Osteocyte (in vitro differentiated cells): ENCODE measurements at regions not wholly inside any gene's neighbourhood (a gene's known extent, or its start where the extent isn't known, plus 50 kb on each side); places are given as distances from the start of the nearest gene placed in this dataset.

Experiments used
- DNase-seq: peaks from one replicate; pipeline ENCODE4 v3.0.0; 2021; ENCODE audit warnings: mixed read lengths; ENCODE audit not compliant: unreplicated experiment; ENCODE audit errors: extremely low spot score
- H3K27ac Mint-ChIP-seq: one replicate; pipeline ENCODE4 v1.8.0; 2021; ENCODE audit warnings: mild to moderate bottlenecking, mixed read lengths; ENCODE audit not compliant: unreplicated experiment
- H3K27me3 Mint-ChIP-seq: one replicate; pipeline ENCODE4 v1.8.0; 2021; ENCODE audit warnings: mixed read lengths; ENCODE audit not compliant: unreplicated experiment
- H3K36me3 Mint-ChIP-seq: one replicate; pipeline ENCODE4 v1.8.0; 2021; ENCODE audit warnings: mixed read lengths; ENCODE audit not compliant: unreplicated experiment
- H3K4me1 Mint-ChIP-seq: one replicate; pipeline ENCODE4 v1.8.0; 2021; ENCODE audit warnings: mixed read lengths; ENCODE audit not compliant: unreplicated experiment
- H3K4me3 Mint-ChIP-seq: one replicate; pipeline ENCODE4 v1.8.0; 2021; ENCODE audit warnings: mild to moderate bottlenecking, moderate library complexity, mixed read lengths; ENCODE audit not compliant: unreplicated experiment
- H3K9me3 Mint-ChIP-seq: one replicate; pipeline ENCODE4 v1.8.0; 2021; ENCODE audit warnings: mixed read lengths; ENCODE audit not compliant: unreplicated experiment
- TF ChIP-seq, protein P1 (sequence below): fragments of 200-600 bp; sonication (generic); IDR thresholded peaks from 2 replicates; pipeline ENCODE4 v1.5.0; 2021; ENCODE audit warnings: antibody characterized with exemption, mild to moderate bottlenecking, moderate library complexity

- H3K9me3 Mint-ChIP-seq: no peaks in the 10 kb centered on the region
- no peak overlapping the region for H3K4me3 Mint-ChIP-seq
- TF ChIP-seq, protein P1, sequence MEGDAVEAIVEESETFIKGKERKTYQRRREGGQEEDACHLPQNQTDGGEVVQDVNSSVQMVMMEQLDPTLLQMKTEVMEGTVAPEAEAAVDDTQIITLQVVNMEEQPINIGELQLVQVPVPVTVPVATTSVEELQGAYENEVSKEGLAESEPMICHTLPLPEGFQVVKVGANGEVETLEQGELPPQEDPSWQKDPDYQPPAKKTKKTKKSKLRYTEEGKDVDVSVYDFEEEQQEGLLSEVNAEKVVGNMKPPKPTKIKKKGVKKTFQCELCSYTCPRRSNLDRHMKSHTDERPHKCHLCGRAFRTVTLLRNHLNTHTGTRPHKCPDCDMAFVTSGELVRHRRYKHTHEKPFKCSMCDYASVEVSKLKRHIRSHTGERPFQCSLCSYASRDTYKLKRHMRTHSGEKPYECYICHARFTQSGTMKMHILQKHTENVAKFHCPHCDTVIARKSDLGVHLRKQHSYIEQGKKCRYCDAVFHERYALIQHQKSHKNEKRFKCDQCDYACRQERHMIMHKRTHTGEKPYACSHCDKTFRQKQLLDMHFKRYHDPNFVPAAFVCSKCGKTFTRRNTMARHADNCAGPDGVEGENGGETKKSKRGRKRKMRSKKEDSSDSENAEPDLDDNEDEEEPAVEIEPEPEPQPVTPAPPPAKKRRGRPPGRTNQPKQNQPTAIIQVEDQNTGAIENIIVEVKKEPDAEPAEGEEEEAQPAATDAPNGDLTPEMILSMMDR: no peak
- no peaks in the 10 kb centered on the region for H3K27me3 Mint-ChIP-seq
- no peak overlapping the region for H3K27ac Mint-ChIP-seq
- H3K36me3 Mint-ChIP-seq: no peaks in the 10 kb centered on the region
- H3K4me1 Mint-ChIP-seq: peaks cover 45% of the 10 kb centered on the region
- DNase-seq: no peak
Measured at GRCh38 chr6:108734271-108734922, 113.8 kb upstream of the ARMC2 start.

GRCh38 chr6:108735310-108736001, 112.8 kb upstream of the ARMC2 start:
- Mint-ChIP-seq H3K36me3 (no peaks in the 10 kb centered on the region), H3K27ac (peak overlapping the region; percentile 56), H3K4me3 (no peak overlapping the region), H3K4me1 (peaks cover 44% of the 10 kb centered on the region), H3K9me3 (no peaks in the 10 kb centered on the region), H3K27me3 (no peaks in the 10 kb centered on the region)
- DNase-seq: no peak
- TF ChIP-seq, protein P1: no peak

- H3K36me3 Mint-ChIP-seq: no peaks in the 10 kb centered on the region
- no peaks in the 10 kb centered on the region for H3K9me3 Mint-ChIP-seq
- TF ChIP-seq, protein P1: no peak
- no peak overlapping the region for H3K4me3 Mint-ChIP-seq
- peaks cover 41% of the 10 kb centered on the region for H3K4me1 Mint-ChIP-seq
- no peaks in the 10 kb centered on the region for H3K27me3 Mint-ChIP-seq
- H3K27ac Mint-ChIP-seq: peak overlapping the region; percentile 56
- no peak for DNase-seq
Measured at GRCh38 chr6:108736002-108736361, 112.2 kb upstream of the ARMC2 start.

DNA sequence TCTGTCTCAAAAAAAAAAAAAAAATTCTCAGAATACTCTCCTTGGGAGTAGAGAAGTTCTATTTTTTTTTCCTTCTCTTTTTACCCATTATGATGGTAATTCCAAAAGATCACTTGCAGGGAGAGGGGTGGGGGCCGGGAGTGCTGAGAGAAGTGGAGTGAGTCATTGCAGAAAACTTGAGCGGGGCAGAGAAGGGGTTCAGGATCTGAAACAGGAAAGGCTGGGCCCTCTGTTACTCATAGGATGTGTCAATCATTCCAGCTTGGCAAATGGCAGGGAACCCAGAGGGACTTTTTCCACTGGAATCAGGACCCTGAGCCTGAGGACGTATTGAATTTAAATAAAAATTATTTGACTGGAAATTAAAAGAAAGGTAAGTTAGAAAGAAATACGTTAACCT, 111.4 kb upstream of the ARMC2 start:
- no peaks in the 10 kb centered on the region for H3K9me3 Mint-ChIP-seq
- no peaks in the 10 kb centered on the region for H3K36me3 Mint-ChIP-seq
- H3K4me1 Mint-ChIP-seq: peaks cover 46% of the 10 kb centered on the region
- TF ChIP-seq, protein P1: no peak
- H3K27me3 Mint-ChIP-seq: no peaks in the 10 kb centered on the region
- peak overlapping the region; percentile 82 for H3K27ac Mint-ChIP-seq
- DNase-seq: no peak
- peak overlapping the region; percentile 36 for H3K4me3 Mint-ChIP-seq

GRCh38 chr6:108737594-108738546, 110.4 kb upstream of the ARMC2 start:
- no peaks in the 10 kb centered on the region for H3K36me3 Mint-ChIP-seq
- H3K27ac Mint-ChIP-seq: peak overlapping the region; percentile 86
- TF ChIP-seq, protein P1: no peak
- no peak overlapping the region for H3K4me3 Mint-ChIP-seq
- H3K4me1 Mint-ChIP-seq: peaks cover 52% of the 10 kb centered on the region
- no peak for DNase-seq
- no peaks in the 10 kb centered on the region for H3K9me3 Mint-ChIP-seq
- no peaks in the 10 kb centered on the region for H3K27me3 Mint-ChIP-seq
